EH (cell line): ENCODE measurements at regions not wholly inside any gene's neighbourhood (a gene's known extent, or its start where the extent isn't known, plus 50 kb on each side); places are given as distances from the start of the nearest gene placed in this dataset.

Source experiments
- DNase-seq: peaks from one replicate; pipeline ENCODE4 v3.0.0-alpha.2; 2015; ENCODE audit warnings: low read depth

DNA sequence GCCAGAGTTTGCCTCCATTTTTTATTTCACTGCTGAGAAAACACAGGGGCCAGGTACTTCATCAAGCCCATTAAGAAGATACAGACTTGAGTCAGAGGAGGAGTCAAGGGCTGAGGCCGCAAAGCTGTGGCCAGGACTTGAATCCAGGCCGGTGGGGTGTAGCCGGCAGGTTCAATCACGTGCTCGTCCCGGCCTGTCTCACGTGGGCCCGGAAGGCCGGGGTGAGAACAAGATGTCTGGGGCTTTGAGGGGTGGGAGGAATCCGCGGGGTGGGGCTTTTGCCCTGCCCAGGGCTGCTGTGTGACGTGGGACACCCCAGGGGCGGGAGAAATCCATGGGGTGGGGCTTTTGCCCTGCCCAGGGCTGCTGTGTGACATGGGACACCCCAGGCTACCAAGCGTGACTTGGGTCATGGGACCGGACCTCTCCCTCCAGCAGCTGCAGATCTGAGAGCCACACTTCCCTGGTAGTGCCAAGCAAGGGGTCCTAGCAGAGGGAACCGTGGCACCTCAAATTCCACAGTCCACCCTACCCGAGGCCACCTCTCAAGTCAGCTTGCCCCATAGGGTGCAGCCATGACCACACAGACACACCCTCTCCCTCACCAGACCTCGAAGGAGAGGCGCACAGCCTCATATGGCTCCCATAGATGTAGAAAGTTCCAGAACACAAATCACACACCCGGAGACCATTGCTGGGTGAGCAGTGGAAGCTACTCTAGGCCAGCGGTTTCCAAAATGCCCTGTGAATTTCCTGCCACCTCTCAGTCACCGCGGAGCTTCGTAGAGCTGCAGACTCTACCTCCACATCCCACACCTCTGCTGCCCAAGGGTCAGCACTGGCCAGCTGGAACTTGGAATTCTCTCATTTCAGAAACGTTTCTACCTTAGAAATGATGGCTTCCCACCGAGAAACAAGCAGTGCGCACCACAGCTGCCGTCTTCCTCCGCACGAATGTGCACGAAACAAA, 156.1 kb downstream of the DLL1 start:
- DNase-seq: no peak

DNA sequence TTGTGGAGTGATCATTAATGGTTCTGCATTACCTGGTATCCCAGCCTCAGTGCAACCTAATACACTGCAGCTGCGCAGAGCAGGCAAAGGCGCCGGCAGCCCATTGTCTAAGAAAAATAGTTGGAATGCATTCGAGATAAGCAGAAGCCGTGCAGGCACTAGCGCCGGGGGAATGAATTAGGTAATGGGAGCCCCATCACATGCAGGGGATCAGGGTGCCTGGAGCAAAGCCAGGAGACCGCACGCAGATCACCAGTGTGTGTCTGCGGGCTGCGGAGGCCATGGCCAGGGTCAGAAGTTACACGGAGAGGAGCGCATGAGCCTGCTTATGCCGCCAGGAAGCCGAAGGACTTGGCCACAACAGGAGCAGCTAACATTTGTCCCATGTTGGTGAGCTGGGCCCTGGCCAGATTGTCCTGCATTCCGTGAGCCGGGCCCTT, 156.8 kb downstream of the DLL1 start:
- no peak for DNase-seq

DNA sequence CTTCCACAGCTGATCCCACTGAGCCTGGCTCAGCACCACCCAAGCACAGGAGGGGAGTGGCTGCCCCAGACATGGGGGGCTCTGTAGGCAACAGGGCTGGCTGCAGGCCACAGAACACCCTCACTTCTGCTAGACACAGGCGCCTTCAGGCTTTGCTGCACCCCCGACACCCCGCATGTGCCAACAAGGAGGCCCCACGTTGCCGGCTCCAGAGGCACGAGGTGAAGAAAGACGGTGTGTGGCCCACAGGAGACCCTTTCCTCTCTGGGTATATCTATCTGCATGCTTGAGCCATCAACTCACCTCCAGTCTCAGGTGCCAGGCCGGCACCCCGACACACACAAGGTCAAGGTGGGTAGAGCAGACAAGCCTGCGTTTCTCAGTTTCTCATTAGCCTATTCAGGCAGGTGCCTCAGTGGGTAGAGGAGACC, 158.3 kb downstream of the DLL1 start:
- DNase-seq: no peak

DNA sequence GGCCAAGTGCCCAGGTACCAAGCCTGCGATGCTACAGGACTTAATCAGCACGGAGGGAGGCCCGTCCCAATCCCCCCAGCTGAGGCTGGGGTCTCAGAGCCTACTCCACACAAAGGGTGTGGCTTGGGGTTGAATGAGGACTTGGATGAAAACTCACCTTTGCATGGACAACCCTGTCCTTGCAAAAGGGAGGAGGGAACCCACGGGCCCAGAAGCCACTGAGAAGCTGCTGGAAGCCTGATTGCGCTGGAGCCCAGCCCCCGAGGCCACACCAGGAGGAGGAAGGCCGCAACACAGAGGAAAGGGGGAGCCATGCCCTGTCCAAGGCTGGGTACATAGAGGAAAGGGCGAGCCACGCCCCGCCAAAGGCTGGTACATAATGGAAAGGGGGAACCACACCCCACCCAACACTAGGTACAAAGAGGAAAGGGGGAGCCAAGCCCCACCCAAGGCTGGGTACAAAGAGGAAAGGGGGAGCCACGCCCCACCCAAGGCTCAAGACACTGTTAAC, 158.8 kb downstream of the DLL1 start:
- no peak for DNase-seq

DNA sequence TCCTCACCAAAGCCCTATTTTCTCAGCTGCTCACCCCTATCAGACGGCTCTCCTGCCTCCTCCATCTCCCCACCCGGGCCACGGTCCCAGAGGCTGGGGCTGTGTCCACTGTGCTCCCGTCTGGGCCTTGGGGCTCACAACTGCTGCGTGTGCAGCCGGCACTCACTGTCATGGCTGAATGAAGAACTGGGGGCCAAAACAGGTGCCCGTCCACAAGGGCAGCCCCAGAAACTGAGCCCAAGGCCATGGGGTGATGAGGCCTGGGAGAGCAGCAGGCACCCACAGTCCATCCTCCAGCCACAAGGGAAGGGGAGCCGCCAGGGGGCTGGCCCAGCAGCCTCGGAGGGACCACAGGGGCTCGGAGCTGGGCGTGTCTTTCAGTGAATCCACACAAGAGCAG, 159.5 kb downstream of the DLL1 start:
- DNase-seq: no peak

DNA sequence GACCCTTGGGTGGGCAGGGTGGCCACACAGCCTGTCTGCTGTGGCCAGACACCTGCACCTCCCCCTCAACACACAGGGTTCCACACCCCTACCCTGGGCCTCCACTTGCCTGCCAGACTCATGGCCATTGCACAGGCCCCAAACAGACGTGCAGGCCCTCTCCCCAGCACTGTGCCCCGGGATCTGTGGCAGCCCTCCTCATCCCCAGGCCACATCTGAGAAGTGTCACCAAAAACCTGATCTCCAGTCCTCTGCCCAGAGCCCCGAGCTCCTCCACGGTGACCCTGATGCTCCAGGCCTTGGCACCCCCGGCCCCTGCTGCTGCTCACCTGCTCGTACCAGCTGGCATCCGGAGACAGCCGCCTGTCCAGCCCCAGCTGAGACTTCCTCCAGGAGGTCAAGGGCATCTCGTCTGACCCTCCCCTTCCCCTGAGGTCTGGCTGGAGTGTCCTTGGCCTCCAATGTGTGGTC, 160.1 kb downstream of the DLL1 start:
- no peak for DNase-seq

DNA sequence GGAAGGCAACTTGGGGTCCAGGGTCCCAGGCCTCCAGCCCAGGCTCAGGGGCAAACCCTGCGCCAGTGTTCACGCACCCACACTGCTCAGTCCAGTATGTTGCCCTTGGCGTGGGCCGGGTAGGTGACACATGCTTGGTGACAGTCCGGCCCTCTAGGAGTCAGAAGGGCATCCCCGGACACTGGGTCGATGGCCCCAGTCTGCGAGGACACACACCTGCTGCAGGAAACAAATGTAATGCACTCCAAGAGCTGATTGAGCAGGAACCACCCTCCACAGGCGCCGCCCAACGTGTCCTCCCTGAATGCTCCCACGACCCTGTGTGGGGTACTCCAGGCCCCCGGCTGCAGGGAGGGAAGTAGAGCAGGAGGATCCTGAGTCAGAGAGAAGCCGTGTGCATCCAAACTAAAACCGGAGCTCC, 160.7 kb downstream of the DLL1 start:
- DNase-seq: no peak

DNA sequence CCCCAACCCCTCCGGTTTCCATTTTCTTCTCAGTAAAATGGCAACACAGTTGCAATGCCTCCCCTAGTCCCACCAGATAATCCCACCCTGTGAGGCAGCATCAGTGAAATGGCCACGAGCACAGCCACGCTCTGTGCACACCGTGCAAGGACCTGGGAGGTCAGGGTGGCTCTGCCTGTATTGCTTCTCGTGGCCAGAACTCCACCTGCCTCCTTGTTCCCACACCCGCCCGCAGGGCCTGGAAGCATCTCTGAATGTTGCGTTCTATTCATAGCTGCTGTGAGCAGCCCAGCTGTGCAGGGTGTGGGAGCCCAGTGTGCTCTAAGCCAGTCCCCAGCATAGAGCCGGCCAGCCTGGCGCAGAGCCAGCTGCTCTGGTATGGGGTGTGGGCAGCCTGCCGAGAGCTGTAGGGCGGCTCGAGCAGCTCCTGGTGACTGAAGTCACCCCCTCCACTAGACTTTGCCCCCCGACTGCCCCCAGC, 161.1 kb downstream of the DLL1 start:
- no peak for DNase-seq

DNA sequence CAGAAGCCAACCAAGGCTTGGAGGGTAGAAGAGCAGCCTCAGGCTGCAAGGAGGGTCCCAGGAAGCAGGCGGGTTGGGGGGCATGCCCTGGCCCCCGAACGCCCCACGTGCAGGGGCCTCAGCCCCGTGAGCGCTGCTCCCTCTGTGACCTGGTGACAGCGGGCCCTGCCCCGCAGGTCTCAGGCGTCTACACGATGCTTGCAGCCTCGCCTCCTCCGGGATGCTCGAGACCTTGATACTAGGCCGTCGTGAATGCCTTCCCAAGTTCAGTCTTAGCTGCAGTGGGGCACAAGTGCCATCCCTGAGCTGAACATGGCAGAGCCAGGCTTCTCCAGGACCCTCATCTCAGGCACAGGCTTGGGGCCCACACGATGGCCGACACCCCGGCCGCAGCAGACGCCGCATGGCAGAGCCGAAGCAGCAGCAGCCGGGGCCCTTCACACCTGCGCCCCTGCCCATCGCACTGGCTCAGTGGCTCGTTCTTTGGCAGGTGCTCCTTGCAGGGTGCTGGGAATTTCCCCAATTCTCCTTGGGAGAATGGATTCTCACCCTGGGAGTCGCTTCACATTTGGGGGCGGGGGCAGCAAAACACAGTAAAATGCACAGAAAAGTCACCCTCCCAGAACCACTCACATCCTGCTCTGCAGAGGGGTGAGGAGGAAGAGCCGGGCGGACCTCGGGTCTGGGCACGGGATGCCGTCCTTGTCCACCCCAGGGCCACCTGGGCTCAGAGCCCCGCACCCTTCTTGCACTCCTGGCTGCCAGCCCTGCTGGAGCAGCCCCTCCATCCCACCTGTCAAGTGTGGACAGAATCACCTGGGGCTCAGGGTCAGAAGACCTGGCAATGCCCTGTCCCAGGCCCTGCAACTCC, 161.8 kb downstream of the DLL1 start:
- DNase-seq: no peak

DNA sequence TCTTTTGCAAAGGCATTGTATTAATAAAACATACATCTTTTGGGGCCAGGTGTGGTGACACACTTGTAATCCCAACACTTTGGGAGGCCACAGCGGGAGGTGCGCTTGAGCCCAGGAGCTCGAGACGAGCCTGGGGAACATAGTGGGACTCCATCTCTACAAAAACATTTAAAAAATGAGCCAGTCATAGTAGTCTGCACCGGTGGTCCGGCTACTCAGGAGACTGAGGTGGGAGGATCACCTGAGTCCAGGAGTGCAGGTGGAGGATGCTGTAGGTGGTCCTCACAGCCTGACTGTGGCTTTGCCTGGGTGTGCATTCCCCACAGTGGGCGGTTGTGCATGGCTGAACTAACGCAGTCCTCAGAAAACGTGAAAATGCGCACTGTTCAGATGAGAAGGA, 162.5 kb downstream of the DLL1 start:
- no peak for DNase-seq

DNA sequence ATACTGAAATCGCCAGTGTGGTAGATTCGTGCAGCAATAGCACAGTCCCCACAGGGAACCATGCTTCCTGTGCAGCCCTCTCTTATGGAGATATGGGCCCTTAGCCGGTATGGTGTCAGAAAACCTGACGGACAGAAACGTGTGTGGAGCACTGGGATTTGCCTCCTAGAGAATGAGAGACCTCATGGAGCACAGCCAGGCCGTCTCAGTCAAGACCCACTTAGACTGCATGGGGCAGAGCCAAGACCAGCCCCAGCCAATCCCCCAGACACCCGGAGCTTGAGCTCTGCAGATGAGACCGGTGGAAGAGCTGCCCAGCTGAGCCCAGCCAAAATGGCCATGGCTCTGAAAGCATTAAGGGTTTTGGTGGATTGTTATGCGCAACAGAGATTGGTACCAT, 163.7 kb downstream of the DLL1 start:
- no peak for DNase-seq

DNA sequence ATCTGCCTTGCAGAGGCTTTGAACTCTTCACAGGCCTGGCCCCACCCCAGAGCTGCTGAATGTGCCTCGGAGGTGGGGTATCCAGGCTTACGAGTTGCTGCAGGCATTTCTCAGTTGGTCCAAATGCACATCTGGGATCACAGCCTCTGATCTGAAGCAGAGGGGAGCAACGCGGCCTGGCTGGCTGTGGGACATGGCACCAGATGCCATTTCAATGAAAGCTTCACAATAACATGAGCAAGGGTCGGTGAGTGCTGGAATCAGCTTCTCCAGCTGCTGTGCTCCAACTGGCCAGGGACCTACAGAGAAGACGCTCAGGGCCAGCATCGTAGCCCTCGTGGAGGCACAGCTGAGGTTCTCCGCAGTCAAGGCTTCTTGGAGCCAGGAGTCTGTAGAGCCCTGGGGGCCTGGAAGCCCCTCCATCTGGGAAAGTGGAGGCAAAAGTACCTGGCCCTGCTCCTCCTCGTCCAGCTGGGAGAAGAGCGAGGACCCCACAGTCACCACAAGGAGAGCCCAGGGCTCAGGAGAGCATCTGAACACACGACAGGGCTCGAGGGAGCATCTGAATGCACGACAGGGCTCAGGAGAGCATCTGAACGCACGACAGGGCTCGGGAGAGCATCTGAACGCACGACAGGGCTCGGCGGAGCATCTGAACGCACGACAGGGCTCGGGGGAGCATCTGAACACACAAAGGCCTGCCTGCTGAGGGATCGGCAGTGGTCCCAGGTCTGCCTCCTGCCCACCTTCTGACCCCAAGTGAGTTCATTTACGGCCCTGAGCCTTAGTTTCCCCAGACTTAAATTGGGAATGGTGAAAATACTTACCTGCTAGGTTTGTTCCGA, 165.2 kb downstream of the DLL1 start:
- DNase-seq: no peak

DNA sequence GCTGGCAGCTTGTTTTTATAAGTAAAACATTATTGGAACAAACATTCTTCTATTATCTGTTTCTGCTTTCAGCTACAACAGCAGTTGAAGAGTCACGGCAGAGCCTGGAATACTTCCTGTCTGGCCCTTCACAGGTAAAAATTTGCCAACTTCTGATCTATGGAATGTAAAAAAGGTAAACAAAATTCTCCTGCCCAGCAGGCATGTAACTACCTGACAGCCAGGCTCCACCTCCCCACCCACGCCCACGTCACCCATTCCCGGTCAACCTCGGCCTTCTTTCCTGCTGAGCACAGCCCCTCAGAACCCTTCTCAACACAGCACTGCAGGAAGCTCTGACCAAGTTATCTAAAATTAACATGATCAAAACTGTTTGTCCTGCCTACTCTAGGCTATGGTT, 166.0 kb downstream of the DLL1 start:
- no peak for DNase-seq

DNA sequence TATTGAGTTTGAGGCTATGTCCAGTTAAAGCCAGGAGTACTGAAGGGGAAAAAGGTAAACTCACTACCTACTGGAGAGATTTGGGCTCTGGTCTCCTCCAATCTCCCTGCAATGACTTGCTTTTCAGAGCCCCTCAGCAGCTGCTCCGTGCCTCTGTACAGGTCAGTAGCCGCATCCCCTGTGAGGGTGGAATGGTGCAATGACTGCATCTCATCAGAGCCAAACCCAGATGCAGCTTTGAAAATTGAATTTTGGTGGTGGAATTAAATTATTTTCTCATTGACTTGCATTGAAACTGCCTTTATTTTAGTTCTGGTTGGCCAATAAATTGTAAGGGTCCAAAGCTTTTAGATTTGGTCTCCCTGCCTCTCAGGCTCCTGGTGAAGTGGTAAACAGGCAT, 166.7 kb downstream of the DLL1 start:
- DNase-seq: no peak

DNA sequence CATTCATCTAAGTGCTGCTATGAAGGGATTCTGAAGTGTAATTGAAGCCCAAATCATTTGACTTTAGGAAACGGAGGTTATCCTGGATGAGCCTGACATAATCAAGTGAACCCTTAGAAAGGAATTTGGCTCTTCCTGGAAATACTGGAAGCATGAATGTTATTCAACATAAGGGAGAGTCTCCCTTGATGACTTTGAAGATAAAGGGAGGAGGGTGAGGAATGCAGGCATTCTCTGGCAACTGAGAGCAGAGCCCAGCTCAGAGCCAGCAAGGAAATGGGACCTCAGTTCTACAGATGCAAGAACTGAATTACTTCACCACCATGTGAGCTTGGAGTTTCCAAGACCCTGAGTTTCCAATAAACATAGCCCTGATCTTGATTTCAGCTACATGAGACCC, 168.2 kb downstream of the DLL1 start:
- DNase-seq: no peak

DNA sequence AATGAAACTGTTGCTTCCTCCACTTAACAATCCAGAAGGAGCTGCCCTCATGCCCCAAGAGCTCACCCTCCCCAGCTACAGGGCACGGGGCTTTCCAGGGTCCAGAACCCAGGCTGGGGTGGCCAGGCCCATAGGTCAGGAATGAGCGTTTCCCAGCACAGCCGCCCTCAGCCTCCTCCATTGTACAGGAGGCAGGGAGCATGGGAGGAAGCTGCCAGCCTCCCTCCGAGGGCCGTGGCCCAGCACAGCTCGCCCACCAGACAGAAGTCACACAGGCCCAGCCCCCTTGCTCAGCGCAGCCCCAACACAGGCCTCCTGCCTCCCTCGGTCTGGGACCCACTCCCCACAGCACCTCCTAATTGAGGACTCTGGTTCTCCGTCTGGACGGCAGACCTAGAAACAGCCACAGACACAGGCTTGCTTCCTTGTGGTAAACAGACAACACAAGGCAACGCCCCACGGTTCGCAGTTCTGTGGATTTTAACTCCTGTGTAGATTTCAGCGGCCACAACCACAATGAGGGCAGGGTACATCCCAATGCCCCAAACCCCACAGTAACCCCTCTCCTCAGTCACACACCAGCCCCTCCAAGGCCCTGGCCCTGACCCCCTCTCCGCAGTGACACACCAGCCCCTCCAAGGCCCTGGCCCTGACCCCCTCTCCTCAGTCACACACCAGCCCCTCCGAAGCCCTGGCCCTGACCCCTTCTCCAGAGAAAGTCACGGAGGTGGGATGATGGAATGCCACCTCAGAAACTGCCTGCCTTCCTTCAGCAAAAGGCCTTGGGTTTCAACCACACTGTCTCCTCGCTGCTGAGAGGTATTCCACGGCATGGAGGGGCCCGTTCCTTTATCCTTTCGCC, 173.5 kb downstream of the DLL1 start:
- no peak for DNase-seq

DNA sequence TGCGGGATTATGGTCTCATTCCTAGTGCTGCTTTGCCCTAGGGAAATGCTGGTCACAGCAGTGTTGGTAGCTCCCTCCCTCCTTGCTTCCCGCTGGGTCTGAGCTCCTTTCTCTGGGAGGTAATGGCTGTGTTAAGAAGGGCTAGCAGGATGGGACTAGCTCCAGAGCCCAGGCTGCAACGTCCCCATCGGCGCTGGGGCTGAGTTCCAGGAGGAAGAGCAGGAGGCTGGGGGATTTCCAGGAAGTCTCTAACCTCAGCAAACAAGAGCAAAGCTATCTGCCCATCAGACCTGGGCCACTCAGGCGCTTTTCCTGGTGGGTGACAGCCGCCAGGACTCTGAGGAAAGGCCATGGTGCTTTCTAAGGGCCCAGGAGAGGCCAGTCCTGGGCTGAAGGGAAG, 174.2 kb downstream of the DLL1 start:
- DNase-seq: no peak

DNA sequence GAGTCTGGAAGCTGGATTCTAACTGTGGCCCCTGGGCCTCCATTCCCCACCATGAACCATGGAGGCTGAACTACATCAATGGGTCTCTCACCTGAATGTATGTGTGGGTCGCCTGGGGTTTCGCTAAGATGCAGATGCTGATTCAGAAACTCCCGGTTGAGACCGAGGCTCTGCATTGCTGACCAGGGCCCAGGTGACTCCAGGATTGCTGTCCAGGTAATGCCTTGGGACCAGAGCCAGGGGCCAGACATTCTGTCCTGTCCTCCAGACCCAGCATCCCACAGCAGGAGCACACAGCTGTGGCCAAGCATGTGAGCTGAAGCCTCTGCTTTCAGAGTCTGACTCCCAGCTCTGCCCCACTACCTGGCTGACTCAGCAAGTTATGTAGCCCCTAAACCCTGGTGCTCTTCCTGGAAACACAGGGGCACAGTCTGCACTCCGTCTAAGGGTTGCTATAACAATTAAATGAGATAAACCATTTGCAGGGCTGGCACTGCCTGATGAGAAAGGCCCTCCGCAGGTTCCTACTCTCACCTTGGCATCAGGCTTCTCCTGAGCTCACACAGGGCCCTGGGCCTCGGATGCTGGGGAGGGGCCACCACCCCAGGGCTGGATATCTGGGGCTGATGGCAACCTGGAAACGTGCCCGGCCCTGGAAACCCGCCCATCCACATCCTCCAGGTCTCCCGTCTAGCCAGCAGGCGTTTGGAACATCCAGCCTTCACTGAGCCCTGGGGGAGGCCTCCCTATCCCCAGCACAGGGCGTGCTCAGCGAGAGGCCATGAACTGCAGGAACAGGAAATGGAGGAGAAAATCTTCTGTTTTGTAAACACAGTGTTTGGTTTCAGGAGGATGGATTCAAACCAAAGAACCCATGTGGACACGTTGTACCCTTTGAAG, 175.7 kb downstream of the DLL1 start:
- no peak for DNase-seq

DNA sequence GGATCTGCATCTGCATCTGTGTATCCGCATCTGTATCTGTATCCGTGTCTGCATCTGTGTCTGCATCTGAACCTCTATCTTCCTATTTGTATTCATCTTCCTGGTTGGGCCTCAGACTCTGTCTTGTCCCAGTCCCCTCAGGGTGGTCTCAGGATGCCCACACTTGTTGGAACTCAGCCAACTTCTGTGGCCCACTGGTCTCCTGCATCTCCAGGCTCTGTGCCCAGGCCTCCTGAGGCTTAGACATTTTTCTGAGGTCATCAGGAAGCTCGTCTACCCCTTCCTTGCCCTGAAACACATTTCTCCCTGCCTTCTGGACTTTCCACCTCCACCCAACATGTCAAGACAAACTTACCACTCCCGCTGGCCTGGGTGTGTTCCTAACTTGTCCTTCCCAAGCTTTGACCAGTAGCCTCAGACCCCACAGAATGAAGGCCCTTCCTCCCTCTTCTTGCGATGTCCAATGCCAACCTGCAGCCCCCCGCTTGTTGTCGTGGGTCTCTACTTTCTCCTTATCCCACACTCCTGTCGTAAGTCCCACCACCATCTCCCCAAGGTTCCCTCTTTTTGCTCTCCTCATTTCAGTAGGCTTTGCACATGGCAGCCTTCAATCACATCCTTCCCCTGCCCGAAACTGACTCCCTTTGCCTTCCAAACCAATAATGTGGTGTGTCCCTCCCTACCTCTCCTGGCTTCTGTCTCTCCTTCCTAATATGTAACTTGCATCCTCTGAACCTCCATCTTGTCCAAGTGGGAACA, 176.5 kb downstream of the DLL1 start:
- DNase-seq: no peak
